Keratinocyte (primary cell): ENCODE measurements at regions not wholly inside any gene's neighbourhood (a gene's known extent, or its start where the extent isn't known, plus 50 kb on each side); places are given as distances from the start of the nearest gene placed in this dataset.

ENCODE experiments used
- EZH2 ChIP-seq: IDR thresholded peaks from one replicate; pipeline ENCODE4 v1.6.1; 2012; ENCODE audit warnings: inconsistent platforms, mild to moderate bottlenecking, low read length, moderate library complexity
- TF ChIP-seq, protein P1 (sequence below), 3 experiments: IDR thresholded peaks in 1 of 3; conservative IDR thresholded peaks in 1 of 3; optimal IDR thresholded peaks in 1 of 3; 2 replicates in 2 of 3; 3 replicates in 1 of 3; pipeline versions ENCODE3 to v1.5.1; 2011; ENCODE audit warnings: low read length in 3 of 3, mild to moderate bottlenecking in 3 of 3, moderate library complexity in 2 of 3, control low read depth in 1 of 3, inconsistent platforms in 1 of 3; ENCODE audit not compliant: insufficient read depth in 2 of 3; ENCODE audit errors: extremely low read depth in 1 of 3

DNA sequence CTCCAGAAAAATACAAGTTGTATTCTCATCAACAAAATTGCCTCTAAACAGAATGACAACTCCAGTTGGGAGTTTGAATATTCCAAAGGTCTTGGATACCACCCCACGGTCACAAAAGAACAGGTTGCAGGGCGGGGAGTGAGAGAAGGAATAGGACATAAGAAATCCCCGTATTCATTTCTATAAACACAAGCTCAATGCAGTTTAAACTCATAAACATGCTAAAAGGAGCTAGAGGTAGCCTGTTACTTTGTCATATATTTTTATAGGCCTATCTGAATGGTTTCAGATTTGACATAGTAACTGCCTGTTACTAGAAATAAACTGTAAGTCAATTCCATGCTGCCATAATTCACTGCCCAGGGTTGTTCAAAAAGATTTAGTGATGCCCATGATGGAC is 567.5 kb downstream of the BCL11A start:
- no peak for TF ChIP-seq EZH2
- TF ChIP-seq, protein P1, sequence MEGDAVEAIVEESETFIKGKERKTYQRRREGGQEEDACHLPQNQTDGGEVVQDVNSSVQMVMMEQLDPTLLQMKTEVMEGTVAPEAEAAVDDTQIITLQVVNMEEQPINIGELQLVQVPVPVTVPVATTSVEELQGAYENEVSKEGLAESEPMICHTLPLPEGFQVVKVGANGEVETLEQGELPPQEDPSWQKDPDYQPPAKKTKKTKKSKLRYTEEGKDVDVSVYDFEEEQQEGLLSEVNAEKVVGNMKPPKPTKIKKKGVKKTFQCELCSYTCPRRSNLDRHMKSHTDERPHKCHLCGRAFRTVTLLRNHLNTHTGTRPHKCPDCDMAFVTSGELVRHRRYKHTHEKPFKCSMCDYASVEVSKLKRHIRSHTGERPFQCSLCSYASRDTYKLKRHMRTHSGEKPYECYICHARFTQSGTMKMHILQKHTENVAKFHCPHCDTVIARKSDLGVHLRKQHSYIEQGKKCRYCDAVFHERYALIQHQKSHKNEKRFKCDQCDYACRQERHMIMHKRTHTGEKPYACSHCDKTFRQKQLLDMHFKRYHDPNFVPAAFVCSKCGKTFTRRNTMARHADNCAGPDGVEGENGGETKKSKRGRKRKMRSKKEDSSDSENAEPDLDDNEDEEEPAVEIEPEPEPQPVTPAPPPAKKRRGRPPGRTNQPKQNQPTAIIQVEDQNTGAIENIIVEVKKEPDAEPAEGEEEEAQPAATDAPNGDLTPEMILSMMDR (optimal IDR thresholded peaks at IDR 0.05 in 1 of 3, IDR thresholded peaks at IDR 0.05 in 1 of 3, conservative IDR thresholded peaks at IDR 0.05 in 1 of 3; ENCODE audit: extremely low read depth in 1 of 3, insufficient read depth in 2 of 3, low read length in 3 of 3): no peak
